ENCODE measurements at regions not wholly inside any gene's neighbourhood (a gene's known extent, or its start where the extent isn't known, plus 50 kb on each side); places are given as distances from the start of the nearest gene placed in this dataset.

GRCh38 chr1:38258085-38258627 lies 211.6 kb upstream of the POU3F1 start:
- no peak overlapping the region for H3K27ac ChIP-seq (replicated peaks in 1 of 4)
- WGBS: 85% methylated on average over 16 of the region's 16 CpGs
- H3K27me3 ChIP-seq: peaks cover 0 to 74% (median 0%) of the 10 kb centered on the region in 4 donors
- intact Hi-C loops (cut with DNase I): no loop called here
- H3K36me3 ChIP-seq: no peaks in the 10 kb centered on the region
- no peak overlapping the region for H3K4me3 ChIP-seq
- TF ChIP-seq POLR2AphosphoS5 (IDR thresholded peaks at IDR 0.05) (no peak), EP300 (IDR thresholded peaks at IDR 0.05) (no peak), CTCF (IDR thresholded peaks at IDR 0.05) (no peak), POLR2A (IDR thresholded peaks at IDR 0.05; ENCODE audit: low read depth) (no peak)
- H3K9me3 ChIP-seq: peaks cover 0 to 29% (median 9%) of the 10 kb centered on the region in 4 donors
- H3K4me1 ChIP-seq: no peaks in the 10 kb centered on the region
- no peak for DNase-seq (ENCODE audit: extremely low spot score)

GRCh38 chr1:38257374-38257773 lies 210.8 kb upstream of the POU3F1 start:
- no peaks in the 10 kb centered on the region for H3K4me1 ChIP-seq
- intact Hi-C loops (cut with DNase I): no loop called here
- no peaks in the 10 kb centered on the region for H3K36me3 ChIP-seq
- H3K27me3 ChIP-seq: peaks cover 0 to 77% (median 0%) of the 10 kb centered on the region in 4 donors
- WGBS: 68% methylated on average over 6 of the region's 6 CpGs
- H3K4me3 ChIP-seq: no peak overlapping the region
- TF ChIP-seq POLR2A (IDR thresholded peaks at IDR 0.05; ENCODE audit: low read depth) (no peak), POLR2AphosphoS5 (IDR thresholded peaks at IDR 0.05) (no peak), CTCF (IDR thresholded peaks at IDR 0.05) (no peak), EP300 (IDR thresholded peaks at IDR 0.05) (no peak)
- no peak overlapping the region for H3K27ac ChIP-seq (replicated peaks in 1 of 4)
- H3K9me3 ChIP-seq: peaks cover 0 to 29% (median 9%) of the 10 kb centered on the region in 4 donors
- no peak for DNase-seq (ENCODE audit: extremely low spot score)

GRCh38 chr1:38256072-38256471 lies 209.5 kb upstream of the POU3F1 start:
- DNase-seq (ENCODE audit: extremely low spot score): no peak
- TF ChIP-seq CTCF (IDR thresholded peaks at IDR 0.05): no peak
- no peak for TF ChIP-seq POLR2A (IDR thresholded peaks at IDR 0.05; ENCODE audit: low read depth)
- TF ChIP-seq EP300 (IDR thresholded peaks at IDR 0.05): no peak
- TF ChIP-seq POLR2AphosphoS5 (IDR thresholded peaks at IDR 0.05): no peak

GRCh38 chr1:38253314-38253713 lies 206.7 kb upstream of the POU3F1 start:
- Histone ChIP-seq H3K36me3 (no peaks in the 10 kb centered on the region), H3K27ac (replicated peaks in 1 of 4) (no peak overlapping the region), H3K27me3 (peaks cover 0 to 67% (median 0%) of the 10 kb centered on the region in 4 donors), H3K4me1 (no peaks in the 10 kb centered on the region), H3K9me3 (peaks cover 0 to 7% (median 0%) of the 10 kb centered on the region in 4 donors), H3K4me3 (no peak overlapping the region)
- no peak for DNase-seq (ENCODE audit: extremely low spot score)
- intact Hi-C loops (cut with DNase I): no loop called here
- no peak for TF ChIP-seq POLR2AphosphoS5 (IDR thresholded peaks at IDR 0.05)
- TF ChIP-seq EP300 (IDR thresholded peaks at IDR 0.05): no peak
- no peak for TF ChIP-seq POLR2A (IDR thresholded peaks at IDR 0.05; ENCODE audit: low read depth)
- TF ChIP-seq CTCF (IDR thresholded peaks at IDR 0.05): no peak
- WGBS: 88% methylated on average over 2 of the region's 2 CpGs

More at GRCh38 chr1:38256072-38256471, 209.5 kb upstream of the POU3F1 start:
- peaks cover 0 to 66% (median 0%) of the 10 kb centered on the region in 4 donors for H3K27me3 ChIP-seq
- no peaks in the 10 kb centered on the region for H3K36me3 ChIP-seq
- H3K9me3 ChIP-seq: peaks cover 0 to 29% (median 9%) of the 10 kb centered on the region in 4 donors
- H3K27ac ChIP-seq (replicated peaks in 1 of 4): no peak overlapping the region
- no peak overlapping the region for H3K4me3 ChIP-seq
- intact Hi-C loops (cut with DNase I): no loop called here
- 47% methylated on average over 8 of the region's 9 CpGs for WGBS
- H3K4me1 ChIP-seq: no peaks in the 10 kb centered on the region

- Histone ChIP-seq H3K4me3 (no peak overlapping the region), H3K9me3 (peaks cover 0 to 7% (median 0%) of the 10 kb centered on the region in 4 donors), H3K27me3 (peaks cover 0 to 59% (median 0%) of the 10 kb centered on the region in 4 donors), H3K27ac (replicated peaks in 1 of 4) (no peak overlapping the region), H3K4me1 (peaks cover 0 to 7% (median 0%) of the 10 kb centered on the region in 4 donors), H3K36me3 (no peaks in the 10 kb centered on the region)
- 74% methylated on average over 3 of the region's 3 CpGs for WGBS
- DNase-seq (ENCODE audit: extremely low spot score): no peak
- intact Hi-C loops (cut with DNase I): no loop called here
- TF ChIP-seq POLR2AphosphoS5 (IDR thresholded peaks at IDR 0.05) (no peak), POLR2A (IDR thresholded peaks at IDR 0.05; ENCODE audit: low read depth) (no peak), EP300 (IDR thresholded peaks at IDR 0.05) (no peak), CTCF (IDR thresholded peaks at IDR 0.05) (no peak)
These were observed 203.8 kb upstream of the POU3F1 start for GRCh38 chr1:38250356-38250755.
